Nephron progenitor cell (in vitro differentiated cells): ENCODE measurements at regions not wholly inside any gene's neighbourhood (a gene's known extent, or its start where the extent isn't known, plus 50 kb on each side); places are given as distances from the start of the nearest gene placed in this dataset.

Experiments used
- DNase-seq: peaks from one replicate; pipeline ENCODE4 v3.0.0; 2021
- H3K27ac Mint-ChIP-seq: 2 replicates; pipeline ENCODE4 v1.8.0; 2021; ENCODE audit warnings: mild to moderate bottlenecking, moderate library complexity, mixed read lengths
- H3K27me3 Mint-ChIP-seq: 2 replicates; pipeline ENCODE4 v1.8.0; 2021; ENCODE audit warnings: mild to moderate bottlenecking, low read depth, mixed read lengths; ENCODE audit not compliant: poor library complexity
- H3K36me3 Mint-ChIP-seq: 2 replicates; pipeline ENCODE4 v1.8.0; 2021; ENCODE audit warnings: low read depth, mixed read lengths
- H3K4me1 Mint-ChIP-seq: 2 replicates; pipeline ENCODE4 v1.8.0; 2021; ENCODE audit warnings: mixed read lengths
- H3K4me3 Mint-ChIP-seq: 2 replicates; pipeline ENCODE4 v1.8.0; 2021; ENCODE audit warnings: mild to moderate bottlenecking, moderate library complexity, mixed read lengths
- H3K9me3 Mint-ChIP-seq: 2 replicates; pipeline ENCODE4 v1.8.0; 2021; ENCODE audit warnings: mild to moderate bottlenecking, moderate library complexity, mixed read lengths
- TF ChIP-seq, protein P1 (sequence below): fragments of 200-600 bp; sonication (generic); IDR thresholded peaks from 2 replicates; pipeline ENCODE4 v1.5.0; 2021; ENCODE audit warnings: antibody characterized with exemption

GRCh38 chr10:105956550-105956949 lies 1208.0 kb downstream of the SORCS1 start:
- Mint-ChIP-seq H3K9me3 (no peaks in the 10 kb centered on the region), H3K4me3 (no peak overlapping the region), H3K4me1 (peaks cover 20% of the 10 kb centered on the region), H3K27ac (no peak overlapping the region), H3K27me3 (peaks cover 3% of the 10 kb centered on the region), H3K36me3 (no peaks in the 10 kb centered on the region)
- DNase-seq: no peak
- TF ChIP-seq, protein P1, sequence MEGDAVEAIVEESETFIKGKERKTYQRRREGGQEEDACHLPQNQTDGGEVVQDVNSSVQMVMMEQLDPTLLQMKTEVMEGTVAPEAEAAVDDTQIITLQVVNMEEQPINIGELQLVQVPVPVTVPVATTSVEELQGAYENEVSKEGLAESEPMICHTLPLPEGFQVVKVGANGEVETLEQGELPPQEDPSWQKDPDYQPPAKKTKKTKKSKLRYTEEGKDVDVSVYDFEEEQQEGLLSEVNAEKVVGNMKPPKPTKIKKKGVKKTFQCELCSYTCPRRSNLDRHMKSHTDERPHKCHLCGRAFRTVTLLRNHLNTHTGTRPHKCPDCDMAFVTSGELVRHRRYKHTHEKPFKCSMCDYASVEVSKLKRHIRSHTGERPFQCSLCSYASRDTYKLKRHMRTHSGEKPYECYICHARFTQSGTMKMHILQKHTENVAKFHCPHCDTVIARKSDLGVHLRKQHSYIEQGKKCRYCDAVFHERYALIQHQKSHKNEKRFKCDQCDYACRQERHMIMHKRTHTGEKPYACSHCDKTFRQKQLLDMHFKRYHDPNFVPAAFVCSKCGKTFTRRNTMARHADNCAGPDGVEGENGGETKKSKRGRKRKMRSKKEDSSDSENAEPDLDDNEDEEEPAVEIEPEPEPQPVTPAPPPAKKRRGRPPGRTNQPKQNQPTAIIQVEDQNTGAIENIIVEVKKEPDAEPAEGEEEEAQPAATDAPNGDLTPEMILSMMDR: no peak

DNA sequence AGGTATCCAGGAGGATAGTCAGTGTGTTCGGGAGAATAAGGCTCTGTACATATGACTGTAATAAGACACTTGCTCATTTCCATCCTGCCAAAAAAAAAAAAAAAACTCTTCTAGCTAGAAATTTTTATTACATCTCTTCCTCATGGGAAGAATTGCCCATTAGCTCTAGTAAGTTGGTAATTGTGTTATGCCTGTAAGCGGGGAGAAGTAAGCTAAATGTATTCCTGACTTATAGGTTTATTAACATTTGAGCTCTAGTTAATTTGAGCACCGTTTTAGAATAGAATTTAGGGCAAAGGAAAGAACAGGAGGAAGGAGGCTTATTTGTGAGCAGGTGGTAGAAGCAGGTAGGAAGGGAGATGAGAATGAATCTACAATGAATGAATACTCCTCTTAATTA lies 1210.6 kb downstream of the SORCS1 start:
- H3K27ac Mint-ChIP-seq: no peak overlapping the region
- H3K4me1 Mint-ChIP-seq: peaks cover 20% of the 10 kb centered on the region
- no peaks in the 10 kb centered on the region for H3K36me3 Mint-ChIP-seq
- no peak overlapping the region for H3K4me3 Mint-ChIP-seq
- TF ChIP-seq, protein P1: no peak
- no peak for DNase-seq
- no peaks in the 10 kb centered on the region for H3K27me3 Mint-ChIP-seq
- H3K9me3 Mint-ChIP-seq: no peaks in the 10 kb centered on the region

- TF ChIP-seq, protein P1: no peak
- no peak overlapping the region for H3K27ac Mint-ChIP-seq
- no peak overlapping the region for H3K4me3 Mint-ChIP-seq
- H3K4me1 Mint-ChIP-seq: peaks cover 20% of the 10 kb centered on the region
- H3K27me3 Mint-ChIP-seq: peaks cover 3% of the 10 kb centered on the region
- DNase-seq: no peak
- no peaks in the 10 kb centered on the region for H3K36me3 Mint-ChIP-seq
- no peaks in the 10 kb centered on the region for H3K9me3 Mint-ChIP-seq
Measured at GRCh38 chr10:105953056-105953455, 1211.5 kb downstream of the SORCS1 start.

- Mint-ChIP-seq H3K36me3 (no peaks in the 10 kb centered on the region), H3K27ac (peak overlapping the region; percentile 89), H3K27me3 (peaks cover 3% of the 10 kb centered on the region), H3K4me1 (peaks cover 20% of the 10 kb centered on the region), H3K9me3 (no peaks in the 10 kb centered on the region), H3K4me3 (no peak overlapping the region)
- TF ChIP-seq, protein P1: no peak
- DNase-seq: peak; percentile 16
Measured at GRCh38 chr10:105952153-105952552, 1212.4 kb downstream of the SORCS1 start.

DNA sequence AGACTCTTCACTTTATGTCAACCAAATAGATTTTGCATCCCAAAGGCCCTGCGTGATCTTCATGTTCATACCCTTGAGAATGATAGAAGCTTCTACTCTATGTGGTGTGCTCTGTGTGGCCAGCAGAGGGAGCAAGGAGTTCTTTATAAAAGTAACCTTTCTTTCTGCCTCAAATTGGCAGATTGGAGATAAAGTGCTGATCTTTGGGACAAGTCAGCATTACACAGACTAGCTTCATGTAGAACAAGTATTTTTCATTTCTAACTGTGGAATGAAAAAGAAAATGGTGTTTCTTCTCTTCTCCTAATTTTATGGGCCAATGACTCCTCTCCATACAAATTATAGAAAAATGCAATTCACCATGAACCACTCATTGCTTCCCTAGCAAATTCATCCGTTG lies 1214.1 kb downstream of the SORCS1 start:
- Mint-ChIP-seq H3K4me3 (no peak overlapping the region), H3K27ac (no peak overlapping the region), H3K36me3 (no peaks in the 10 kb centered on the region), H3K27me3 (peaks cover 3% of the 10 kb centered on the region), H3K4me1 (peaks cover 20% of the 10 kb centered on the region), H3K9me3 (no peaks in the 10 kb centered on the region)
- DNase-seq: peak; percentile 59
- TF ChIP-seq, protein P1: peak; percentile 83

DNA sequence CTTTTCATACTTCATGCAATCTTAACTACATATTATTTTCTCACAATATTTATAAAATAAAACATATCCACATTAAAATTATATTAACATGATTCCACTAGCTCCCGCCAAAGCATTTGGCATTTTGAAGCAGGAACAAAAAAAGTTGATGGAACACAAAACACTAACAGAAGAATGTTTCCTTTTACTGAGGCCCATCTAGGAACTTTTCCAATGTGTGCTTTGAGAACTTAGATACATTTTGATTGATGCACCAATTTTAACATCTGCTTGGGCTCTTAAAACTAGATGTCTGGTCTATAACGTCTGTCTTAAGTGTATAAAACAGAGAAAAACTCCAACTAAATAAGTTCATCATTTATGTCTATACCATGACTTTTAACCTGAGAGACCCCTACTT lies 1214.8 kb downstream of the SORCS1 start:
- no peaks in the 10 kb centered on the region for H3K36me3 Mint-ChIP-seq
- peaks cover 3% of the 10 kb centered on the region for H3K27me3 Mint-ChIP-seq
- H3K27ac Mint-ChIP-seq: no peak overlapping the region
- no peak for DNase-seq
- H3K9me3 Mint-ChIP-seq: no peaks in the 10 kb centered on the region
- TF ChIP-seq, protein P1: no peak
- no peak overlapping the region for H3K4me3 Mint-ChIP-seq
- H3K4me1 Mint-ChIP-seq: peaks cover 20% of the 10 kb centered on the region
